Liver (tissue), 8 donors: ENCODE measurements at regions not wholly inside any gene's neighbourhood (a gene's known extent, or its start where the extent isn't known, plus 50 kb on each side); places are given as distances from the start of the nearest gene placed in this dataset.

Experiments used
- DNase-seq: peaks from one replicate; pipeline ENCODE4 v3.0.0-alpha.2; 2017; ENCODE audit warnings: low spot score
- H3K27ac ChIP-seq, 2 donors: one replicate each; pipeline ENCODE4 v1.7.0; 2013; ENCODE audit warnings: inconsistent platforms in 2 of 2, low read length in 2 of 2, control low read depth in 1 of 2, low read depth in 1 of 2, mild to moderate bottlenecking in 1 of 2
- H3K27me3 ChIP-seq, 4 donors: one replicate each; pipeline versions ENCODE4 v1.6.1 to v1.7.0; 2013; ENCODE audit warnings: low read length in 3 of 4, inconsistent platforms in 1 of 4, mild to moderate bottlenecking in 1 of 4, moderate library complexity in 1 of 4; ENCODE audit not compliant: control insufficient read depth in 4 of 4, insufficient read depth in 4 of 4
- H3K36me3 ChIP-seq, 4 donors: one replicate each; pipeline versions ENCODE4 v1.6.1 to v1.7.0; 2013; ENCODE audit warnings: low read length in 3 of 4, mild to moderate bottlenecking in 3 of 4, low read depth in 1 of 4, moderate library complexity in 1 of 4; ENCODE audit not compliant: control insufficient read depth in 4 of 4, insufficient read depth in 3 of 4
- H3K4me1 ChIP-seq, 4 donors: one replicate each; pipeline versions ENCODE4 v1.6.1 to v1.7.0; 2013; ENCODE audit warnings: low read length in 3 of 4, mild to moderate bottlenecking in 3 of 4, moderate library complexity in 1 of 4; ENCODE audit not compliant: control insufficient read depth in 4 of 4, insufficient read depth in 4 of 4
- H3K4me3 ChIP-seq, 3 donors: one replicate each; pipeline versions ENCODE4 v1.6.1 to v1.7.0; 2013; ENCODE audit warnings: low read length in 3 of 3, control low read depth in 1 of 3, low read depth in 1 of 3, mild to moderate bottlenecking in 1 of 3
- H3K9ac ChIP-seq, 2 donors: one replicate each; pipeline ENCODE4 v1.7.0; 2013; ENCODE audit warnings: low read length in 2 of 2, mild to moderate bottlenecking in 2 of 2, moderate library complexity in 2 of 2, control low read depth in 1 of 2, low read depth in 1 of 2
- H3K9me3 ChIP-seq, 4 donors: one replicate each; pipeline versions ENCODE4 v1.6.1 to v1.7.0; 2013; ENCODE audit warnings: low read length in 3 of 4; ENCODE audit not compliant: control insufficient read depth in 4 of 4
- CTCF ChIP-seq: fragments of 150-350 bp; IDR thresholded peaks from 2 replicates; pipeline ENCODE4 v1.5.1; 2017; ENCODE audit warnings: improper control_type of control experiment, low read depth, low read length; ENCODE audit not compliant: missing input control
- FOXA1 ChIP-seq: IDR thresholded peaks from 2 replicates; pipeline ENCODE4 v1.6.1; 2016; ENCODE audit warnings: antibody characterized with exemption
- FOXA2 ChIP-seq: IDR thresholded peaks from 2 replicates; pipeline ENCODE4 v1.6.1; 2016; ENCODE audit warnings: antibody characterized with exemption
- GABPA ChIP-seq, 2 donors: IDR thresholded peaks in 1 of 2; conservative IDR thresholded peaks in 1 of 2; 2 replicates each; pipeline ENCODE4 v1.6.1; 2016; ENCODE audit warnings: antibody characterized with exemption in 2 of 2, mild to moderate bottlenecking in 1 of 2, moderate library complexity in 1 of 2
- HNF4A ChIP-seq, 2 donors: conservative IDR thresholded peaks; 2 replicates each; pipeline ENCODE4 v1.6.1; 2016; ENCODE audit warnings: antibody characterized with exemption in 2 of 2, mild to moderate bottlenecking in 2 of 2
- HNF4G ChIP-seq: IDR thresholded peaks from 2 replicates; pipeline ENCODE4 v1.6.1; 2016; ENCODE audit warnings: antibody characterized with exemption
- JUND ChIP-seq, 2 donors: IDR thresholded peaks; 2 replicates each; pipeline ENCODE4 v1.6.1; 2016; ENCODE audit warnings: antibody characterized with exemption in 2 of 2
- NR2F2 ChIP-seq: IDR thresholded peaks from 2 replicates; pipeline ENCODE4 v1.6.1; 2016; ENCODE audit warnings: antibody characterized with exemption
- RAD21 ChIP-seq, 2 donors: IDR thresholded peaks; 2 replicates each; pipeline ENCODE4 v1.6.1; 2016; ENCODE audit warnings: antibody characterized with exemption in 2 of 2, mild to moderate bottlenecking in 2 of 2
- REST ChIP-seq: IDR thresholded peaks from 2 replicates; pipeline ENCODE4 v1.6.1; 2016; ENCODE audit warnings: antibody characterized with exemption, mild to moderate bottlenecking
- RXRA ChIP-seq, 2 donors: IDR thresholded peaks; 2 replicates each; pipeline ENCODE4 v1.6.1; 2017 to 2018; ENCODE audit warnings: antibody characterized with exemption in 2 of 2, mild to moderate bottlenecking in 1 of 2
- SP1 ChIP-seq: IDR thresholded peaks from 2 replicates; pipeline ENCODE4 v1.6.1; 2018; ENCODE audit warnings: antibody characterized with exemption, mild to moderate bottlenecking
- TAF1 ChIP-seq: conservative IDR thresholded peaks from 2 replicates; pipeline ENCODE4 v1.6.1; 2016; ENCODE audit warnings: antibody characterized with exemption, mild to moderate bottlenecking
- YY1 ChIP-seq: IDR thresholded peaks from 2 replicates; pipeline ENCODE4 v1.6.1; 2016; ENCODE audit warnings: antibody characterized with exemption, mild to moderate bottlenecking
- ZBTB33 ChIP-seq: IDR thresholded peaks from 2 replicates; pipeline ENCODE4 v1.6.1; 2016; ENCODE audit warnings: antibody characterized with exemption
- WGBS: extraction: QIAGEN DNeasy Blood & Tissue Kit; methylation state at CpG from one replicate; pipeline ENCODE4 v1.1.7; 2013; 5-methylcytosine and 5-hydroxymethylcytosine counted together
- TF ChIP-seq, protein P1 (sequence below): IDR thresholded peaks from 2 replicates; pipeline ENCODE4 v1.6.1; 2016; ENCODE audit warnings: antibody characterized with exemption
- TF ChIP-seq, protein P2 (sequence below): IDR thresholded peaks from 2 replicates; pipeline ENCODE4 v1.6.1; 2016; ENCODE audit warnings: antibody characterized with exemption
- donor health status: healthy.
- donor health status: healthy.
- donor health status: healthy.
- donor health status: healthy.
- donor health status: healthy.

DNA sequence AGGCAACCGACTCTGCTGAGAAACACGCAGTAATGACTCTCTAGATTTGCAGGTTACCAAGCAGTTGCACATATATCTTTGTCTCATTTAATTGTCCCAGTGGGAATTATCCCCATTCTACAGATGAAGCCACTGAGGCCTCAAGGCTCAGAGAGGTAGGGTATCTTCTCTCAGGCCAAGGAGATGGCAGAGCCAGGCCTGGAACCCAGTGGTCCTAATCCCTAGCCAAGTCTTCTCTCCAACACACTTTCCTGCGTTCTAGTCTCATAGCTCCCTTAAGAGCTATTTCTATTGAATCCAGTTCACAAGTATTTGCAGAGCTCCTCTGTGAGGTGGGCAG lies 181.3 kb upstream of the BCOR start (continued):
- TF ChIP-seq, protein P1, sequence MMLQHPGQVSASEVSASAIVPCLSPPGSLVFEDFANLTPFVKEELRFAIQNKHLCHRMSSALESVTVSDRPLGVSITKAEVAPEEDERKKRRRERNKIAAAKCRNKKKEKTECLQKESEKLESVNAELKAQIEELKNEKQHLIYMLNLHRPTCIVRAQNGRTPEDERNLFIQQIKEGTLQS: no peak
- TF ChIP-seq NR2F2 (no peak), HNF4G (no peak), SP1 (no peak)

DNA sequence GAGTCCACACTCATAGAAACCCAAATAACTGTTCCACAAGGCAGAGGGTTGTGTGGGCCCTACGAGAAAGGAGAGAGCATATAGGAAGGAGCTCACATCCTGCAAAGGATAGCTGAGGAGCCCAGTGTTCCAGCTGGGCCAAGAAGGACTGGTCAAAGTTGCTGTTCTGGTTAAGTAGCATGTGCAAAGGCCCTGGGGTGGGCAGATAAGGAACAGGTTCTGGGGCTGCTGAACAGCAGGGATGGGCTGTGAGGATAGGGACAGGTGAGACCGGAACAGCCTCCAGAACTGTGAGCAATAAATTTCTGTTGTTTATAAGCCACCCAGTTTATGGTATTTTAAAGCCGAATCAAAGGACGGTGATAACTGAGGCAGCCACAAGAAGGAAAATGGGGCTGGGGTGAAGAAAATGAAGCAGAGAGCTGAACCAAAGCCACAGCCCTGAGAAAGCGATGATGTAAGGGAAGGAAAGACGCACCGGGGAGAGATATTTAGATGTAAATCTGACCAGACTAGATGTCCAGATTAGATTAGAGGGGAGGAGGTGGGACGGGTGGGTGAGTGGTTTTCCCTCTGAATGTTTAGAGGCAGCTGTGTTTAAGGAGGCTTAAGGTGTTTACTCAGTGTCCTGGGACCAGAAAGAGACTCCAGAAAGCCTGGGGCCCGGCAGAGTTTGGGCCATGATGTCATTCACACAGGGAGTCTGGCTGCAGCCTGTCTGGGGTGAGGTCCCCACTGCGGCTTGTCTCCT lies 180.8 kb upstream of the BCOR start:
- H3K4me1 ChIP-seq: no peaks in the 10 kb centered on the region
- no peaks in the 10 kb centered on the region for H3K27me3 ChIP-seq
- H3K27ac ChIP-seq: no peak overlapping the region
- no peak for DNase-seq
- TF ChIP-seq, protein P2, sequence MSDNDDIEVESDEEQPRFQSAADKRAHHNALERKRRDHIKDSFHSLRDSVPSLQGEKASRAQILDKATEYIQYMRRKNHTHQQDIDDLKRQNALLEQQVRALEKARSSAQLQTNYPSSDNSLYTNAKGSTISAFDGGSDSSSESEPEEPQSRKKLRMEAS: no peak
- TF ChIP-seq YY1: no peak
- no peak for TF ChIP-seq HNF4G
- TF ChIP-seq GABPA (IDR thresholded peaks at IDR 0.05 in 1 of 2, conservative IDR thresholded peaks at IDR 0.05 in 1 of 2): no peak
- TF ChIP-seq JUND (IDR thresholded peaks at IDR 0.05): no peak
- no peak for TF ChIP-seq HNF4A (conservative IDR thresholded peaks at IDR 0.05)
- TF ChIP-seq, protein P1: no peak
- TF ChIP-seq CTCF: no peak
- no peak for TF ChIP-seq SP1
- TF ChIP-seq FOXA2: no peak
- no peak for TF ChIP-seq RAD21 (IDR thresholded peaks at IDR 0.05)
- no peak for TF ChIP-seq ZBTB33
- TF ChIP-seq TAF1: no peak
- no peak overlapping the region for H3K9ac ChIP-seq
- no peak overlapping the region for H3K4me3 ChIP-seq
- WGBS: 77% methylated on average over 10 of the region's 10 CpGs
- H3K36me3 ChIP-seq: no peaks in the 10 kb centered on the region
- H3K9me3 ChIP-seq: peaks cover 0 to 14% (median 0%) of the 10 kb centered on the region in 4 donors

DNA sequence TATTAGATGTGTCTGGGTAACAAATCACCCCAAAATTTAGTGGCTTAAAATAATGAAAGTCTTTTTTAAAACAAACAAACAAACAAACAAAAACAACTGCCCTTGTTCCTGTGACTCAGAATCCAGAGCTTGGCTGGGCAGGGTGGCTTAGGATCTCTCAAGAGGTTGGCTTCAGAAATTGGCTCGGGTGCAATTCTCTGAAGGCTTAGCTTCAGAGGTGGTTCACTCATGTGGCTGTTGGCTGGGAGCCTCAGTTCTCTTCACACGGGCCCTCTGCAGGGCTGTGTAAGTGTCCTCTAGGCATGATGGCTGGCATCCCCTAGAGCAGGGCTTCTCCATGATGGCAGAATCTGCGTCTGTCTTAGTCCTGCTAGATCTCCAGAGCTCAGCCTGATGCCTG lies 179.9 kb upstream of the BCOR start:
- H3K9me3 ChIP-seq: peaks cover 0 to 14% (median 0%) of the 10 kb centered on the region in 4 donors
- WGBS: 89% methylated on average over 3 of the region's 3 CpGs
- no peaks in the 10 kb centered on the region for H3K27me3 ChIP-seq
- H3K9ac ChIP-seq: no peak overlapping the region
- no peaks in the 10 kb centered on the region for H3K4me1 ChIP-seq
- no peak overlapping the region for H3K27ac ChIP-seq
- no peaks in the 10 kb centered on the region for H3K36me3 ChIP-seq
- no peak overlapping the region for H3K4me3 ChIP-seq
- no peak for DNase-seq
- no peak for TF ChIP-seq FOXA1
- TF ChIP-seq FOXA2: no peak
- TF ChIP-seq, protein P1: no peak
- no peak for TF ChIP-seq HNF4G
- no peak for TF ChIP-seq REST
- TF ChIP-seq NR2F2: no peak
- no peak for TF ChIP-seq RXRA (IDR thresholded peaks at IDR 0.05)
- TF ChIP-seq, protein P2: no peak
- no peak for TF ChIP-seq TAF1
- no peak for TF ChIP-seq JUND (IDR thresholded peaks at IDR 0.05)
- no peak for TF ChIP-seq SP1
- TF ChIP-seq RAD21 (IDR thresholded peaks at IDR 0.05): no peak
- TF ChIP-seq CTCF: no peak
- TF ChIP-seq YY1: no peak
